A549 (cell line): ENCODE measurements at regions not wholly inside any gene's neighbourhood (a gene's known extent, or its start where the extent isn't known, plus 50 kb on each side); places are given as distances from the start of the nearest gene placed in this dataset.

Source experiments
- ATAC-seq, 2 experiments: fragments of 200-7000 bp in 1 of 2; fragments of >200 bp in 1 of 2; cut with Nextera tagmentation in 1 of 2; cut with Tn5 transposase in 1 of 2; 3 replicates each; pipeline versions ENCODE4 v1.8.0 to v1.9.1; 2018 to 2020; ENCODE audit warnings: mild to moderate bottlenecking in 1 of 2, moderate library complexity in 1 of 2
- CTCF ChIA-PET: fragments of 300-600 bp; sonication (Branson Sonifier 250); formaldehyde crosslinking; extraction: SDS; loops from one replicate; lab custom pipeline; 2021; ENCODE audit warnings: antibody characterized with exemption, inconsistent platforms; lab: Yijun Ruan, JAX
- POLR2A ChIA-PET: fragments of 350-600 bp; formaldehyde crosslinking; extraction: SDS; loops from one replicate; lab custom pipeline; 2021; ENCODE audit warnings: antibody characterized with exemption, inconsistent platforms; lab: Yijun Ruan, JAX
- DNase-seq, 2 experiments: peaks; one replicate each; pipeline versions ENCODE4 v3.0.0 to v3.0.0-alpha.2; 2011 to 2016; ENCODE audit warnings: low read depth in 1 of 2, low spot score in 1 of 2
- FAIRE-seq: peaks from 2 replicates; lab custom pipeline; 2011; peaks lifted over from hg19 to GRCh38; lab: Jason Lieb, UNC
- H3K27ac ChIP-seq, 2 experiments: fragments of >200 bp; sonication (Bioruptor Twin); formaldehyde crosslinking; 3 replicates each; pipeline ENCODE4 v1.5.1; 2016 to 2017
- H3K4me1 ChIP-seq: fragments of >200 bp; sonication (Bioruptor Twin); formaldehyde crosslinking; 3 replicates; pipeline ENCODE4 v1.6.1; 2016
- H3K4me2 ChIP-seq: fragments of >200 bp; sonication (Bioruptor Twin); formaldehyde crosslinking; 3 replicates; pipeline ENCODE4 v1.6.1; 2016
- H3K4me3 ChIP-seq: fragments of >200 bp; sonication (Bioruptor Twin); formaldehyde crosslinking; 3 replicates; pipeline ENCODE4 v1.5.1; 2016
- H3K9me3 ChIP-seq: fragments of >200 bp; sonication (Bioruptor Twin); formaldehyde crosslinking; 3 replicates; pipeline ENCODE4 v1.6.1; 2016
- BHLHE40 ChIP-seq: IDR thresholded peaks from 2 replicates; pipeline ENCODE4 v1.6.1; 2012; ENCODE audit warnings: low read depth, low read length, inconsistent platforms
- CBX2 ChIP-seq: fragments of 200-600 bp; sonication (generic); IDR thresholded peaks from 2 replicates; pipeline ENCODE4 v1.6.1; 2016; ENCODE audit warnings: low read depth, mild to moderate bottlenecking, borderline replicate concordance
- CBX8 ChIP-seq: fragments of 200-600 bp; sonication (generic); IDR thresholded peaks from 2 replicates; pipeline ENCODE4 v1.6.1; 2016
- CEBPB ChIP-seq, 2 experiments: fragments of >200 bp in 1 of 2; sonication (Bioruptor Twin) in 1 of 2; formaldehyde crosslinking in 1 of 2; IDR thresholded peaks; 2 replicates each; pipeline ENCODE4 v1.6.1; 2012 to 2016
- E2F6 ChIP-seq: IDR thresholded peaks from 2 replicates; pipeline ENCODE4 v1.6.1; 2012; ENCODE audit warnings: low read depth, borderline replicate concordance
- ESRRA ChIP-seq: fragments of 150-350 bp; IDR thresholded peaks from 2 replicates; pipeline ENCODE4 v1.6.1; 2014; ENCODE audit warnings: mild to moderate bottlenecking, low read length, borderline replicate concordance
- FOXS1 ChIP-seq: fragments of 250-450 bp; sonication (Bioruptor Pico); IDR thresholded peaks from 2 replicates; pipeline ENCODE4 v1.5.0; 2020; ENCODE audit warnings: mild to moderate bottlenecking, moderate library complexity
- HES2 ChIP-seq: fragments of >200 bp; sonication (Bioruptor Twin); formaldehyde crosslinking; IDR thresholded peaks from 2 replicates; pipeline ENCODE4 v1.6.1; 2016
- HEYL ChIP-seq: fragments of 250-450 bp; sonication (Bioruptor Pico); IDR thresholded peaks from 2 replicates; pipeline ENCODE4 v1.8.0; 2021; ENCODE audit warnings: mild to moderate bottlenecking, moderate library complexity
- JUN ChIP-seq, 2 experiments: fragments of >200 bp; sonication (Bioruptor Twin); formaldehyde crosslinking; IDR thresholded peaks; 2 replicates in 1 of 2; 3 replicates in 1 of 2; pipeline ENCODE4 v1.6.1; 2016 to 2017
- MAZ ChIP-seq: fragments of 150-350 bp; IDR thresholded peaks from 2 replicates; pipeline ENCODE4 v1.6.1; 2014; ENCODE audit warnings: antibody characterized with exemption, low read depth, low read length, borderline replicate concordance
- NPAS2 ChIP-seq: fragments of 250-450 bp; sonication (Bioruptor Pico); IDR thresholded peaks from 2 replicates; pipeline ENCODE4 v1.8.0; 2022; ENCODE audit warnings: mild to moderate bottlenecking, moderate library complexity, borderline replicate concordance
- PHF8 ChIP-seq: fragments of 200-600 bp; sonication (generic); IDR thresholded peaks from 2 replicates; pipeline ENCODE4 v1.6.1; 2016; ENCODE audit warnings: low read depth, mild to moderate bottlenecking, antibody characterized with exemption, moderate library complexity, borderline replicate concordance
- RNF2 ChIP-seq: fragments of 200-600 bp; sonication (generic); IDR thresholded peaks from 2 replicates; pipeline ENCODE4 v1.6.1; 2016; ENCODE audit warnings: low read depth, mild to moderate bottlenecking, antibody characterized with exemption, moderate library complexity, borderline replicate concordance
- TP53 ChIP-seq: fragments of 250-450 bp; sonication (Bioruptor Pico); IDR thresholded peaks from 2 replicates; pipeline ENCODE4 v1.5.0; 2021; ENCODE audit warnings: mild to moderate bottlenecking, moderate library complexity
- ZFP36 ChIP-seq: fragments of 450-650 bp; IDR thresholded peaks from 2 replicates; pipeline ENCODE4 v1.6.1; 2014; ENCODE audit warnings: borderline replicate concordance; ENCODE audit not compliant: partially characterized antibody
- ZSCAN20 ChIP-seq: fragments of 250-450 bp; sonication (Bioruptor Pico); IDR thresholded peaks from 2 replicates; pipeline ENCODE4 v1.8.0; 2022; ENCODE audit warnings: mild to moderate bottlenecking, moderate library complexity
- WGBS: methylation state at CpG from one replicate; pipeline ENCODE4 v1.1.6; 2017; ENCODE audit errors: missing lambda C conversion rate; 5-methylcytosine and 5-hydroxymethylcytosine counted together
- TF ChIP-seq, protein P1 (sequence below): fragments of 450-650 bp; IDR thresholded peaks from 2 replicates; pipeline ENCODE4 v1.6.1; 2014; ENCODE audit warnings: antibody characterized with exemption
- TF ChIP-seq, protein P2 (sequence below): fragments of 150-350 bp; IDR thresholded peaks from 2 replicates; pipeline ENCODE4 v1.6.1; 2014; ENCODE audit warnings: low read depth, mild to moderate bottlenecking, low read length
- TF ChIP-seq, protein P3 (sequence below): IDR thresholded peaks from 2 replicates; pipeline ENCODE4 v1.6.1; 2012
- TF ChIP-seq, protein P4 (sequence below): IDR thresholded peaks from 2 replicates; pipeline ENCODE4 v1.6.1; 2012
- TF ChIP-seq, protein P5 (sequence below): fragments of 250-450 bp; sonication (Bioruptor Pico); IDR thresholded peaks from 2 replicates; pipeline ENCODE4 v1.5.0; 2021; ENCODE audit warnings: mild to moderate bottlenecking, moderate library complexity, borderline replicate concordance

DNA sequence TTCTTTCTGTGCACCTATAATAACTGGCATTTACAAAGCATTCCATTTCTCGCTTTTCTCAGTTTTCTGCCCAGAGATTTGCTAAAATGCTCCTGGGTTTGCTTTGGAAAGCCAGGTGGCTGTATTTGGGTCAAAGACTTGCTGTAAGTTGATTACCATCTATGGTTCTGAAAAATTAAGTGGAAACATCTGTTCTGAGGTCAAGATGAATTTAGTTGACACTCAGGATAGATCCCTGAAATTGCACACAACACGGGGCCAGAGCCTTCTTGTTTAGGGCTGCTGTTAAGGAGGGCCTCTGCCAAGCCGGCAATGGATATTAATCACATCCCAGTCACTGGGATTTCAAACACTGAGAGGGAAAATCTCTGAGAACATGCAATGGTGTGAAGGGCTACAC, 111.6 kb upstream of the GLI3 start:
- DNase-seq (no peak), FAIRE-seq (no peak), ATAC-seq (no peak)
- ChIA-PET POLR2A (no interaction called here), CTCF (interaction anchor here (0.6 kb wide), 1 partner anchor 19 kb away, joined by 3 read pairs; no protein-coding TSS in a partner anchor)
- Histone ChIP-seq H3K27ac (no peak overlapping the region), H3K4me2 (no peak overlapping the region), H3K4me1 (no peaks in the 10 kb centered on the region), H3K9me3 (no peaks in the 10 kb centered on the region), H3K4me3 (no peak overlapping the region)
- no peak for TF ChIP-seq TP53 (CRISPR knock-in tag)
- TF ChIP-seq, protein P1, sequence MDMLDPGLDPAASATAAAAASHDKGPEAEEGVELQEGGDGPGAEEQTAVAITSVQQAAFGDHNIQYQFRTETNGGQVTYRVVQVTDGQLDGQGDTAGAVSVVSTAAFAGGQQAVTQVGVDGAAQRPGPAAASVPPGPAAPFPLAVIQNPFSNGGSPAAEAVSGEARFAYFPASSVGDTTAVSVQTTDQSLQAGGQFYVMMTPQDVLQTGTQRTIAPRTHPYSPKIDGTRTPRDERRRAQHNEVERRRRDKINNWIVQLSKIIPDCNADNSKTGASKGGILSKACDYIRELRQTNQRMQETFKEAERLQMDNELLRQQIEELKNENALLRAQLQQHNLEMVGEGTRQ: no peak
- TF ChIP-seq ZFP36: no peak
- TF ChIP-seq, protein P2, sequence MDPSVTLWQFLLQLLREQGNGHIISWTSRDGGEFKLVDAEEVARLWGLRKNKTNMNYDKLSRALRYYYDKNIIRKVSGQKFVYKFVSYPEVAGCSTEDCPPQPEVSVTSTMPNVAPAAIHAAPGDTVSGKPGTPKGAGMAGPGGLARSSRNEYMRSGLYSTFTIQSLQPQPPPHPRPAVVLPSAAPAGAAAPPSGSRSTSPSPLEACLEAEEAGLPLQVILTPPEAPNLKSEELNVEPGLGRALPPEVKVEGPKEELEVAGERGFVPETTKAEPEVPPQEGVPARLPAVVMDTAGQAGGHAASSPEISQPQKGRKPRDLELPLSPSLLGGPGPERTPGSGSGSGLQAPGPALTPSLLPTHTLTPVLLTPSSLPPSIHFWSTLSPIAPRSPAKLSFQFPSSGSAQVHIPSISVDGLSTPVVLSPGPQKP: no peak
- no peak for TF ChIP-seq CEBPB (IDR thresholded peaks at IDR 0.05)
- TF ChIP-seq CBX2: no peak
- TF ChIP-seq, protein P3, sequence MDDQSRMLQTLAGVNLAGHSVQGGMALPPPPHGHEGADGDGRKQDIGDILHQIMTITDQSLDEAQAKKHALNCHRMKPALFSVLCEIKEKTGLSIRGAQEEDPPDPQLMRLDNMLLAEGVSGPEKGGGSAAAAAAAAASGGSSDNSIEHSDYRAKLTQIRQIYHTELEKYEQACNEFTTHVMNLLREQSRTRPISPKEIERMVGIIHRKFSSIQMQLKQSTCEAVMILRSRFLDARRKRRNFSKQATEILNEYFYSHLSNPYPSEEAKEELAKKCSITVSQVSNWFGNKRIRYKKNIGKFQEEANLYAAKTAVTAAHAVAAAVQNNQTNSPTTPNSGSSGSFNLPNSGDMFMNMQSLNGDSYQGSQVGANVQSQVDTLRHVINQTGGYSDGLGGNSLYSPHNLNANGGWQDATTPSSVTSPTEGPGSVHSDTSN: no peak
- no peak for TF ChIP-seq HES2
- no peak for TF ChIP-seq ZSCAN20 (CRISPR knock-in tag)
- TF ChIP-seq, protein P4, sequence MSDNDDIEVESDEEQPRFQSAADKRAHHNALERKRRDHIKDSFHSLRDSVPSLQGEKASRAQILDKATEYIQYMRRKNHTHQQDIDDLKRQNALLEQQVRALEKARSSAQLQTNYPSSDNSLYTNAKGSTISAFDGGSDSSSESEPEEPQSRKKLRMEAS: no peak
- TF ChIP-seq BHLHE40: no peak
- TF ChIP-seq ESRRA: no peak
- TF ChIP-seq CBX8: no peak
- TF ChIP-seq NPAS2: no peak
- TF ChIP-seq JUN (IDR thresholded peaks at IDR 0.05): no peak
- no peak for TF ChIP-seq HEYL
- no peak for TF ChIP-seq PHF8
- TF ChIP-seq RNF2: no peak
- TF ChIP-seq, protein P5, sequence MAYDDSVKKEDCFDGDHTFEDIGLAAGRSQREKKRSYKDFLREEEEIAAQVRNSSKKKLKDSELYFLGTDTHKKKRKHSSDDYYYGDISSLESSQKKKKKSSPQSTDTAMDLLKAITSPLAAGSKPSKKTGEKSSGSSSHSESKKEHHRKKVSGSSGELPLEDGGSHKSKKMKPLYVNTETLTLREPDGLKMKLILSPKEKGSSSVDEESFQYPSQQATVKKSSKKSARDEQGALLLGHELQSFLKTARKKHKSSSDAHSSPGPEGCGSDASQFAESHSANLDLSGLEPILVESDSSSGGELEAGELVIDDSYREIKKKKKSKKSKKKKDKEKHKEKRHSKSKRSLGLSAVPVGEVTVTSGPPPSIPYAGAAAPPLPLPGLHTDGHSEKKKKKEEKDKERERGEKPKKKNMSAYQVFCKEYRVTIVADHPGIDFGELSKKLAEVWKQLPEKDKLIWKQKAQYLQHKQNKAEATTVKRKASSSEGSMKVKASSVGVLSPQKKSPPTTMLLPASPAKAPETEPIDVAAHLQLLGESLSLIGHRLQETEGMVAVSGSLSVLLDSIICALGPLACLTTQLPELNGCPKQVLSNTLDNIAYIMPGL (CRISPR knock-in tag): no peak
- no peak for TF ChIP-seq FOXS1 (CRISPR knock-in tag)
- WGBS: 18% methylated on average over 3 of the region's 3 CpGs

DNA sequence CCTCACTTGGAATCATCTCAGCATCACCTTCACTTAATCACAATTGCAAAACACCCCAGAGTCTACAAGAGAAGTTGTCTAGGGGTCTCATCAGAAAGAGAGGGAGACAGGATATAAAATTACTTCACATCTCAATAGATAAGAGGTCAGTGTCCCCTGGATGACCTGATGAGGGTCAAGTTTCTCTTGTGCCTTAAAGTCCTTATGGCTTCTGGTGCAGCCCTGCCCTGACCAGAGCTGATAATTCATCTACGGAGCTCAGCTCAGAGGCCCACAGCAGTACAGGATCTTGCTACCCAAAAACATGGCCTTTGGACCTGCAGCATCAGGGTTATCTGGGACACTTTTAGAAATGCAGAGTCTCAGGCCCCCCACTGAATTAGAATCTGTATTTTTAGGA, 111.1 kb upstream of the GLI3 start:
- ATAC-seq: no peak
- 40% methylated on average over 1 of the region's 1 CpG for WGBS
- Histone ChIP-seq H3K4me2 (no peak overlapping the region), H3K9me3 (no peaks in the 10 kb centered on the region), H3K4me1 (no peaks in the 10 kb centered on the region), H3K27ac (no peak overlapping the region), H3K4me3 (no peak overlapping the region)
- TF ChIP-seq MAZ (no peak), E2F6 (no peak), NPAS2 (no peak)
- no peak for DNase-seq
- no peak for FAIRE-seq
- ChIA-PET POLR2A (no interaction called here), CTCF (no interaction called here)
